SK-N-SH (cell line): ENCODE measurements at regions not wholly inside any gene's neighbourhood (a gene's known extent, or its start where the extent isn't known, plus 50 kb on each side); places are given as distances from the start of the nearest gene placed in this dataset.
"Not testable (repeated sequence)": the region's sequence is repeated elsewhere in the genome, so short reads cannot be mapped to it uniquely, and the experiment has no call there.

Source experiments
- CTCF ChIA-PET: fragments of 300-600, 350-600 bp; formaldehyde crosslinking; extraction: SDS; loops from one replicate; lab custom pipeline; 2021; lab: Yijun Ruan, JAX
- POLR2A ChIA-PET: fragments of 350-600 bp; sonication (Branson Sonifier 250); formaldehyde crosslinking; extraction: SDS; loops from one replicate; lab custom pipeline; 2020; ENCODE audit warnings: antibody characterized with exemption, inconsistent platforms; lab: Yijun Ruan, JAX
- DNase-seq: peaks from one replicate; pipeline ENCODE4 v3.0.0; 2012
- H2AFZ ChIP-seq: fragments of 200-600 bp; sonication (generic); 2 replicates; pipeline ENCODE4 v1.8.1; 2016; ENCODE audit warnings: antibody characterized with exemption, mild to moderate bottlenecking, low read depth
- H3F3A ChIP-seq: fragments of 200-600 bp; sonication (generic); replicated peaks from 2 replicates; pipeline ENCODE3; 2016; ENCODE audit warnings: antibody characterized with exemption, mild to moderate bottlenecking; ENCODE audit not compliant: insufficient read depth
- H3K27ac ChIP-seq, 2 experiments: fragments of 200-500 bp in 1 of 2; fragments of 200-600 bp in 1 of 2; sonication (Bioruptor generic) in 1 of 2; sonication (generic), shearing (Covaris generic) in 1 of 2; 2 replicates each; pipeline versions ENCODE4 v1.5.1 to v1.6.1; 2014 to 2016; ENCODE audit warnings: low read depth in 2 of 2, inconsistent platforms in 1 of 2, low read length in 1 of 2, mild to moderate bottlenecking in 1 of 2, mixed read lengths in 1 of 2
- H3K27me3 ChIP-seq: fragments of 200-600 bp; sonication (generic), shearing (Covaris generic); 2 replicates; pipeline ENCODE4 v1.6.1; 2016; ENCODE audit warnings: mixed run types; ENCODE audit not compliant: insufficient read depth
- H3K36me3 ChIP-seq, 2 experiments: fragments of 200-500 bp in 1 of 2; fragments of 200-600 bp in 1 of 2; sonication (Bioruptor generic) in 1 of 2; sonication (generic) in 1 of 2; replicated peaks in 1 of 2; 2 replicates each; pipeline versions ENCODE3 to v1.5.1; 2014 to 2016; ENCODE audit warnings: low read length in 1 of 2, mild to moderate bottlenecking in 1 of 2; ENCODE audit not compliant: insufficient read depth in 2 of 2, control insufficient read depth in 1 of 2
- H3K4me1 ChIP-seq, 2 experiments: fragments of 200-500 bp in 1 of 2; fragments of 200-600 bp in 1 of 2; sonication (Bioruptor generic) in 1 of 2; sonication (generic), shearing (Covaris generic) in 1 of 2; 2 replicates each; pipeline versions ENCODE4 v1.5.1 to v1.6.1; 2014 to 2016; ENCODE audit warnings: low read depth in 1 of 2, low read length in 1 of 2, mixed run types in 1 of 2; ENCODE audit not compliant: insufficient read depth in 2 of 2, control insufficient read depth in 1 of 2
- H3K4me2 ChIP-seq: fragments of 200-600 bp; sonication (generic), shearing (Covaris generic); 2 replicates; pipeline ENCODE4 v1.6.1; 2017; ENCODE audit warnings: mixed run types
- H3K4me3 ChIP-seq, 2 experiments: fragments of 200-500 bp in 1 of 2; fragments of 200-600 bp in 1 of 2; sonication (Bioruptor generic) in 1 of 2; sonication (generic), shearing (Covaris generic) in 1 of 2; 2 replicates each; pipeline versions ENCODE4 v1.5.1 to v1.8.1; 2014 to 2016; ENCODE audit warnings: low read depth in 2 of 2, inconsistent platforms in 1 of 2, low read length in 1 of 2, mild to moderate bottlenecking in 1 of 2, mixed read lengths in 1 of 2, moderate library complexity in 1 of 2
- H3K79me2 ChIP-seq: fragments of 200-600 bp; sonication (generic); 2 replicates; pipeline ENCODE4 v1.8.1; 2017; ENCODE audit warnings: mild to moderate bottlenecking; ENCODE audit not compliant: insufficient read depth
- H3K9ac ChIP-seq: fragments of 200-600 bp; sonication (generic); 2 replicates; pipeline ENCODE4 v1.6.1; 2017; ENCODE audit warnings: mixed run types
- H3K9me2 ChIP-seq: fragments of 200-600 bp; sonication (generic); 2 replicates; pipeline ENCODE4 v1.6.1; 2017; ENCODE audit warnings: mixed run types
- H3K9me3 ChIP-seq: fragments of 200-600 bp; sonication (generic); 2 replicates; pipeline ENCODE4 v1.6.1; 2017; ENCODE audit warnings: mixed run types, mild to moderate bottlenecking, moderate library complexity
- H4K20me1 ChIP-seq: fragments of 200-600 bp; sonication (generic); 2 replicates; pipeline ENCODE4 v1.6.1; 2017; ENCODE audit warnings: mild to moderate bottlenecking, mixed run types; ENCODE audit not compliant: insufficient read depth
- ELF1 ChIP-seq: IDR thresholded peaks from 2 replicates; pipeline ENCODE4 v1.4.0; 2012
- EZH2phosphoT487 ChIP-seq: fragments of 200-600 bp; sonication (generic); IDR thresholded peaks from 2 replicates; pipeline ENCODE4 v1.6.1; 2017; ENCODE audit warnings: low read depth, mixed run types, mild to moderate bottlenecking, antibody characterized with exemption, moderate library complexity, borderline replicate concordance
- FOSL2 ChIP-seq: IDR thresholded peaks from 2 replicates; pipeline ENCODE4 v1.4.0; 2012; ENCODE audit warnings: low read depth, mild to moderate bottlenecking, moderate library complexity, borderline replicate concordance
- FOXJ3 ChIP-seq: sonication (generic); formaldehyde crosslinking; IDR thresholded peaks from 2 replicates; pipeline ENCODE4 v1.5.1; 2020; ENCODE audit warnings: mild to moderate bottlenecking, missing genetic modification reagents
- FOXM1 ChIP-seq: IDR thresholded peaks from 2 replicates; pipeline ENCODE4 v1.4.0; 2012; ENCODE audit warnings: low read depth, mild to moderate bottlenecking
- GABPA ChIP-seq: IDR thresholded peaks from 2 replicates; pipeline ENCODE4 v1.4.0; 2012; ENCODE audit warnings: low read depth, mild to moderate bottlenecking
- GATA2 ChIP-seq: sonication (generic); formaldehyde crosslinking; IDR thresholded peaks from 2 replicates; pipeline ENCODE4 v1.5.0; 2020; ENCODE audit warnings: mild to moderate bottlenecking, missing genetic modification reagents
- IRF3 ChIP-seq: fragments of 150-350 bp; IDR thresholded peaks from 2 replicates; pipeline ENCODE4 v1.6.1; 2016; ENCODE audit warnings: mild to moderate bottlenecking, low read depth, low read length
- JUND ChIP-seq: IDR thresholded peaks from 2 replicates; pipeline ENCODE4 v1.4.0; 2012
- MAX ChIP-seq: IDR thresholded peaks from 2 replicates; pipeline ENCODE4 v1.4.0; 2012; ENCODE audit warnings: low read depth
- MEF2A ChIP-seq: IDR thresholded peaks from 2 replicates; pipeline ENCODE4 v1.4.0; 2012; ENCODE audit warnings: low read depth, borderline replicate concordance
- NFIC ChIP-seq: IDR thresholded peaks from 2 replicates; pipeline ENCODE4 v1.4.0; 2012; ENCODE audit warnings: borderline replicate concordance
- POLR2AphosphoS5 ChIP-seq: IDR thresholded peaks from 2 replicates; pipeline ENCODE4 v1.6.1; 2012; ENCODE audit warnings: low read depth, low read length
- RCOR1 ChIP-seq: fragments of 150-350 bp; IDR thresholded peaks from 2 replicates; pipeline ENCODE4 v1.6.1; 2017; ENCODE audit warnings: antibody characterized with exemption, low read length
- RFX5 ChIP-seq: IDR thresholded peaks from 2 replicates; pipeline ENCODE4 v1.6.1; 2012; ENCODE audit warnings: mild to moderate bottlenecking, improper control_type of control experiment, low read length
- SIN3A ChIP-seq: IDR thresholded peaks from 2 replicates; pipeline ENCODE4 v1.6.1; 2012; ENCODE audit warnings: low read depth, mild to moderate bottlenecking, low read length, moderate library complexity, borderline replicate concordance
- SMC3 ChIP-seq: IDR thresholded peaks from 2 replicates; pipeline ENCODE4 v1.6.1; 2012; ENCODE audit warnings: low read depth, low read length, improper control_type of control experiment
- TAF1 ChIP-seq: IDR thresholded peaks from 2 replicates; pipeline ENCODE4 v1.6.1; 2012; ENCODE audit warnings: low read depth, mild to moderate bottlenecking, low read length, moderate library complexity, borderline replicate concordance
- TCF12 ChIP-seq: IDR thresholded peaks from 2 replicates; pipeline ENCODE4 v1.4.0; 2012
- ZBTB33 ChIP-seq: IDR thresholded peaks from 2 replicates; pipeline ENCODE4 v1.4.0; 2012; ENCODE audit warnings: low read depth, borderline replicate concordance
- WGBS: methylation state at CpG from one replicate; pipeline ENCODE4 v1.1.6; 2017; ENCODE audit warnings: low lambda C conversion rate; 5-methylcytosine and 5-hydroxymethylcytosine counted together

GRCh38 chr16:66242672-66243071, 123.8 kb upstream of the CDH5 start:
- Histone ChIP-seq H3F3A (no peaks in the 10 kb centered on the region), H2AFZ (no peak overlapping the region), H3K4me3 (no peak overlapping the region), H3K27me3 (no peaks in the 10 kb centered on the region; the same call in 1 of the 2 replicates), H3K4me1 (peaks cover 0 to 5% of the 10 kb centered on the region in 2 experiments; a peak in 1 of 4 replicates), H4K20me1 (no peaks in the 10 kb centered on the region), H3K27ac (no peak overlapping the region), H3K9me3 (no peaks in the 10 kb centered on the region), H3K4me2 (no peak overlapping the region), H3K36me3 (no peaks in the 10 kb centered on the region), H3K79me2 (no peaks in the 10 kb centered on the region), H3K9me2 (no peaks in the 10 kb centered on the region), H3K9ac (no peak overlapping the region)
- DNase-seq, result no peak
- CTCF ChIA-PET, result no interaction called here
- no peak for TF ChIP-seq TAF1
- TF ChIP-seq NFIC, result no peak
- no peak for TF ChIP-seq POLR2AphosphoS5
- TF ChIP-seq JUND, result no peak
- WGBS, result 70% methylated on average over 9 of the region's 9 CpGs
- POLR2A ChIA-PET, result no interaction called here

GRCh38 chr16:66242206-66242605, 124.3 kb upstream of the CDH5 start:
- H3K79me2 ChIP-seq, POLR2A ChIA-PET, H3K4me3 ChIP-seq, H3K27me3 ChIP-seq, H2AFZ ChIP-seq, H3K9me3 ChIP-seq, DNase-seq, H3K4me2 ChIP-seq, CTCF ChIA-PET, H3K9ac ChIP-seq, H3K4me1 ChIP-seq, H3F3A ChIP-seq, H3K27ac ChIP-seq, H4K20me1 ChIP-seq, H3K36me3 ChIP-seq, H3K9me2 ChIP-seq: not testable (repeated sequence)
- 46% methylated on average over 6 of the region's 6 CpGs for WGBS

- TF ChIP-seq ELF1, result no peak
- no peak for TF ChIP-seq RFX5
- no peak for TF ChIP-seq SMC3
- TF ChIP-seq MEF2A, result no peak
- TF ChIP-seq FOXJ3, result no peak
- no peak for TF ChIP-seq ZBTB33
- no peak for TF ChIP-seq RCOR1
- TF ChIP-seq TAF1, result no peak
- no peak for TF ChIP-seq SIN3A
- no peak for TF ChIP-seq FOXM1
- TF ChIP-seq TCF12, result no peak
- no peak for TF ChIP-seq GATA2
- TF ChIP-seq GABPA, result no peak
- no peak for TF ChIP-seq IRF3
- no peak for TF ChIP-seq JUND
- TF ChIP-seq MAX, result no peak
- TF ChIP-seq FOSL2, result no peak
- TF ChIP-seq EZH2phosphoT487, result no peak
- Histone ChIP-seq H3K36me3 (no peaks in the 10 kb centered on the region), H2AFZ (no peak overlapping the region), H3K9me3 (no peaks in the 10 kb centered on the region), H3K4me3 (no peak overlapping the region), H4K20me1 (no peaks in the 10 kb centered on the region), H3K27me3 (no peaks in the 10 kb centered on the region; the same call in 1 of the 2 replicates), H3F3A (no peaks in the 10 kb centered on the region), H3K9ac (no peak overlapping the region), H3K4me2 (no peak overlapping the region), H3K9me2 (no peaks in the 10 kb centered on the region), H3K27ac (no peak overlapping the region), H3K79me2 (no peaks in the 10 kb centered on the region), H3K4me1 (peaks cover 0 to 5% of the 10 kb centered on the region in 2 experiments; a peak in 1 of 4 replicates)
- 68% methylated on average over 8 of the region's 8 CpGs for WGBS
- ChIA-PET CTCF (no interaction called here), POLR2A (no interaction called here)
- no peak for DNase-seq
These were observed 125.7 kb upstream of the CDH5 start for GRCh38 chr16:66240631-66241395.
